ENCODE measurements at regions not wholly inside any gene's neighbourhood (a gene's known extent, or its start where the extent isn't known, plus 50 kb on each side); places are given as distances from the start of the nearest gene placed in this dataset.

GRCh38 chr14:34376649-34377267, 85.3 kb downstream of the SPTSSA start:
- Histone ChIP-seq H3K4me2 (ENCODE audit: control insufficient read depth, extremely low read depth, insufficient read depth, low read depth, low read length) (no peak overlapping the region), H3K4me1 (ENCODE audit: control insufficient read depth, extremely low read depth, insufficient read depth, low read length) (peaks cover 35% of the 10 kb centered on the region), H3K79me2 (ENCODE audit: control insufficient read depth, insufficient read depth, low read length) (no peaks in the 10 kb centered on the region), H4K20me1 (ENCODE audit: control insufficient read depth, extremely low read depth, insufficient read depth, low read length) (no peaks in the 10 kb centered on the region), H3K9ac (ENCODE audit: control insufficient read depth, extremely low read depth, insufficient read depth, low read length) (no peak overlapping the region), H3K9me3 (ENCODE audit: control insufficient read depth, low read depth, low read length) (no peaks in the 10 kb centered on the region), H3K4me3 (ENCODE audit: control insufficient read depth in 2 of 3, extremely low read depth in 1 of 3, insufficient read depth in 2 of 3, low read depth in 1 of 3, low read length in 3 of 3) (no peak overlapping the region), H3K27ac (ENCODE audit: control insufficient read depth, insufficient read depth, low read length) (no peak overlapping the region), H3K36me3 (ENCODE audit: control insufficient read depth in 2 of 2, extremely low read depth in 1 of 2, insufficient read depth in 2 of 2, low read length in 2 of 2) (no peaks in the 10 kb centered on the region), H2AFZ (ENCODE audit: control insufficient read depth, low read length) (no peak overlapping the region), H3K27me3 (ENCODE audit: control insufficient read depth, extremely low read depth, insufficient read depth, low read length) (no peaks in the 10 kb centered on the region), H3K9me1 (ENCODE audit: control insufficient read depth, extremely low read depth, insufficient read depth, low read length) (no peaks in the 10 kb centered on the region)
- dilution Hi-C loops (cut with MboI; ENCODE audit: extremely low pct_ligation_motif_present, low sequenced_read_pairs): no loop called here
- DNase-seq (ENCODE audit: low read depth, low spot score) (no peak), FAIRE-seq (no peak)
- TF ChIP-seq EZH2 (IDR thresholded peaks at IDR 0.05; ENCODE audit: low read length) (no peak), CTCF (optimal IDR thresholded peaks at IDR 0.05 in 1 of 3, IDR thresholded peaks at IDR 0.05 in 1 of 3, conservative IDR thresholded peaks at IDR 0.05 in 1 of 3; ENCODE audit: extremely low read depth in 1 of 3, insufficient read depth in 2 of 3, low read length in 3 of 3) (no peak)

GRCh38 chr14:34374998-34375740, 86.9 kb downstream of the SPTSSA start:
- Histone ChIP-seq H2AFZ (ENCODE audit: control insufficient read depth, low read length) (no peak overlapping the region), H3K4me3 (ENCODE audit: control insufficient read depth in 2 of 3, extremely low read depth in 1 of 3, insufficient read depth in 2 of 3, low read depth in 1 of 3, low read length in 3 of 3) (peak overlapping the region in 1 of 3 experiments; percentile 24), H3K79me2 (ENCODE audit: control insufficient read depth, insufficient read depth, low read length) (no peaks in the 10 kb centered on the region), H3K9me1 (ENCODE audit: control insufficient read depth, extremely low read depth, insufficient read depth, low read length) (no peaks in the 10 kb centered on the region), H3K36me3 (ENCODE audit: control insufficient read depth in 2 of 2, extremely low read depth in 1 of 2, insufficient read depth in 2 of 2, low read length in 2 of 2) (no peaks in the 10 kb centered on the region), H3K4me1 (ENCODE audit: control insufficient read depth, extremely low read depth, insufficient read depth, low read length) (peaks cover 33% of the 10 kb centered on the region), H3K4me2 (ENCODE audit: control insufficient read depth, extremely low read depth, insufficient read depth, low read depth, low read length) (peak overlapping the region; percentile 74), H3K9me3 (ENCODE audit: control insufficient read depth, low read depth, low read length) (no peaks in the 10 kb centered on the region), H4K20me1 (ENCODE audit: control insufficient read depth, extremely low read depth, insufficient read depth, low read length) (no peaks in the 10 kb centered on the region), H3K27me3 (ENCODE audit: control insufficient read depth, extremely low read depth, insufficient read depth, low read length) (no peaks in the 10 kb centered on the region), H3K9ac (ENCODE audit: control insufficient read depth, extremely low read depth, insufficient read depth, low read length) (peak overlapping the region; percentile 20), H3K27ac (ENCODE audit: control insufficient read depth, insufficient read depth, low read length) (peak overlapping the region; percentile 83)
- TF ChIP-seq EZH2 (IDR thresholded peaks at IDR 0.05; ENCODE audit: low read length) (no peak), CTCF (optimal IDR thresholded peaks at IDR 0.05 in 1 of 3, IDR thresholded peaks at IDR 0.05 in 1 of 3, conservative IDR thresholded peaks at IDR 0.05 in 1 of 3; ENCODE audit: extremely low read depth in 1 of 3, insufficient read depth in 2 of 3, low read length in 3 of 3) (no peak)
- no peak for DNase-seq (ENCODE audit: low read depth, low spot score)
- dilution Hi-C loops (cut with MboI; ENCODE audit: extremely low pct_ligation_motif_present, low sequenced_read_pairs): no loop called here
- FAIRE-seq: peak; percentile 78

Measured in keratinocyte (primary cell).